Right lobe of liver (tissue), 4 donors: ENCODE measurements at regions not wholly inside any gene's neighbourhood (a gene's known extent, or its start where the extent isn't known, plus 50 kb on each side); places are given as distances from the start of the nearest gene placed in this dataset.

Experiments used
- POLR2A ChIP-seq: fragments of 450-650 bp; IDR thresholded peaks from one replicate; pipeline ENCODE4 v1.6.1; 2017; ENCODE audit warnings: antibody characterized with exemption, mild to moderate bottlenecking
- TF ChIP-seq, protein P1 (sequence below), 4 donors: fragments of 200-600 bp in 3 of 4; fragments of 450-650 bp in 1 of 4; IDR thresholded peaks; one replicate each; pipeline versions ENCODE4 v1.5.1 to v1.8.0; 2016 to 2022; ENCODE audit warnings: antibody characterized with exemption in 4 of 4, mild to moderate bottlenecking in 2 of 4
- donor health status: DM: no; HTN: no; CAD: no.
- donor health status: DM: no; HTN: no; CAD: no.
- donor health status: DM: no; HTN: yes; CAD: no.

DNA sequence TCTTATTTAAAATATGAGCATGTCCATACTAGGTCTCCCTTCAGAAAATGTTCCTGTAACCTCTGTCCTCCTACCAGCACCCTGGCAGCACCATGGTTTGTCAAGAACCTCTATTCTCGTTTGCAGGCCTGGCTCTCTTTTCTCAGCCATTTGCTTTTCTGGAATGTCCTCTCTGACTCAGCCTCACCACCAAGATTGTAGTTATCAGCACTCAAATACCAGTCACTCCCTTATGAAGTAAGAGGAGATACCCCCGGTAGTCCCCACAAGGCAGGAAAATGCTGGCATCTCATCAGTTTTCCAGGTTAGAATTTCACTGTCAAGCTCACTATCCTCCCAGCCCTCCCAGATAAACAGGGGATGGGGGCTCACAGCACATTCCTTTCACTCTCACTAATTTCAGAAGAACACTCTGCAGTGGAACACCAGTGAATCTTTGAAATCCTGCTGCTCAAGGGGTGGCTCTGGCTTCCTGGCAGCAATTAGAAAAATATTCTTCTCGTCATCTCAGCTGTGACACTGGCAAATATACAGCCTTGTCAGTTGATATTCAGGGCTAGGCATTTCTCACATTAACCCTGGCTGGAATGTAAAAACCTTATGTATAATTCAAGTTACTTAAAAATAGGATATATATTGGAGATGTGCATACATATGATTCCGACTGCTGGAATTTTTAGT lies 129.2 kb downstream of the TBX18 start:
- TF ChIP-seq, protein P1, sequence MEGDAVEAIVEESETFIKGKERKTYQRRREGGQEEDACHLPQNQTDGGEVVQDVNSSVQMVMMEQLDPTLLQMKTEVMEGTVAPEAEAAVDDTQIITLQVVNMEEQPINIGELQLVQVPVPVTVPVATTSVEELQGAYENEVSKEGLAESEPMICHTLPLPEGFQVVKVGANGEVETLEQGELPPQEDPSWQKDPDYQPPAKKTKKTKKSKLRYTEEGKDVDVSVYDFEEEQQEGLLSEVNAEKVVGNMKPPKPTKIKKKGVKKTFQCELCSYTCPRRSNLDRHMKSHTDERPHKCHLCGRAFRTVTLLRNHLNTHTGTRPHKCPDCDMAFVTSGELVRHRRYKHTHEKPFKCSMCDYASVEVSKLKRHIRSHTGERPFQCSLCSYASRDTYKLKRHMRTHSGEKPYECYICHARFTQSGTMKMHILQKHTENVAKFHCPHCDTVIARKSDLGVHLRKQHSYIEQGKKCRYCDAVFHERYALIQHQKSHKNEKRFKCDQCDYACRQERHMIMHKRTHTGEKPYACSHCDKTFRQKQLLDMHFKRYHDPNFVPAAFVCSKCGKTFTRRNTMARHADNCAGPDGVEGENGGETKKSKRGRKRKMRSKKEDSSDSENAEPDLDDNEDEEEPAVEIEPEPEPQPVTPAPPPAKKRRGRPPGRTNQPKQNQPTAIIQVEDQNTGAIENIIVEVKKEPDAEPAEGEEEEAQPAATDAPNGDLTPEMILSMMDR (IDR thresholded peaks at IDR 0.05): no peak
- no peak for TF ChIP-seq POLR2A
